SU-DHL-6 (cell line): ENCODE measurements at regions not wholly inside any gene's neighbourhood (a gene's known extent, or its start where the extent isn't known, plus 50 kb on each side); places are given as distances from the start of the nearest gene placed in this dataset.
"Not testable (repeated sequence)": the region's sequence is repeated elsewhere in the genome, so short reads cannot be mapped to it uniquely, and the experiment has no call there.

Experiments
- CTCF ChIP-seq: fragments of 200-600 bp; sonication (generic); IDR thresholded peaks from one replicate; pipeline ENCODE4 v1.5.1; 2017; ENCODE audit warnings: antibody characterized with exemption, mild to moderate bottlenecking, low read length, moderate library complexity; ENCODE audit not compliant: insufficient read depth, poor library complexity, severe bottlenecking
- EZH2phosphoT487 ChIP-seq: fragments of 200-600 bp; sonication (generic), shearing (Covaris generic); conservative IDR thresholded peaks from 2 replicates; pipeline ENCODE4 v1.6.1; 2018; ENCODE audit warnings: mild to moderate bottlenecking, antibody characterized with exemption, low read length, moderate library complexity, mixed read lengths

GRCh38 chr12:75748990-75749389 is 237.6 kb upstream of the KRR1 start:
- TF ChIP-seq CTCF, EZH2phosphoT487: not testable (repeated sequence)
